GM19240 (cell line): ENCODE measurements at regions not wholly inside any gene's neighbourhood (a gene's known extent, or its start where the extent isn't known, plus 50 kb on each side); places are given as distances from the start of the nearest gene placed in this dataset.

ENCODE experiments used
- DNase-seq: peaks from one replicate; pipeline ENCODE4 v3.0.0; 2011; ENCODE audit warnings: low spot score; ENCODE audit not compliant: insufficient read length

GRCh38 chr6:28736121-28736520, 187.7 kb downstream of the TRIM27 start:
- DNase-seq = no peak

- DNase-seq = no peak
Measured at GRCh38 chr6:28737750-28738395, 185.9 kb downstream of the TRIM27 start.

DNA sequence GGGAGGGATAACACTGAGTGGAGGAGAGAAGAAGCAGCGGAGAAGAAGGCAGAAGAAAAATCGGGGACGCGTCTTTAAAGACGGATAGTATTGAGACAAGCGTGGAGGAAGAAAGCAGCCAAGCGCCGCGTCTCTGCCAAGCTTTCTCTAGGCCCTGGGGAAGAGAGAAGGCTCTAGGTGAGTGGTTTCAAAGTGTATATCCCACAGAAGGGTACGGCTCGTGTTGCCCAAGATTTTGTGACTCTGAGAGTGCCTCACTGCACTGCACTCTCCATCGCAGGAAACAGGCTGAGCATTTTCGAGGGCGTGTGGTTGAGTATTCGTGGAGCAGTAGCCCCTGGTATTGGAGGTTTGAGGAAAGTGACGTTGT, 185.4 kb downstream of the TRIM27 start:
- DNase-seq = no peak

- DNase-seq = no peak
Measured at GRCh38 chr6:28741363-28741762, 182.4 kb downstream of the TRIM27 start.

DNA sequence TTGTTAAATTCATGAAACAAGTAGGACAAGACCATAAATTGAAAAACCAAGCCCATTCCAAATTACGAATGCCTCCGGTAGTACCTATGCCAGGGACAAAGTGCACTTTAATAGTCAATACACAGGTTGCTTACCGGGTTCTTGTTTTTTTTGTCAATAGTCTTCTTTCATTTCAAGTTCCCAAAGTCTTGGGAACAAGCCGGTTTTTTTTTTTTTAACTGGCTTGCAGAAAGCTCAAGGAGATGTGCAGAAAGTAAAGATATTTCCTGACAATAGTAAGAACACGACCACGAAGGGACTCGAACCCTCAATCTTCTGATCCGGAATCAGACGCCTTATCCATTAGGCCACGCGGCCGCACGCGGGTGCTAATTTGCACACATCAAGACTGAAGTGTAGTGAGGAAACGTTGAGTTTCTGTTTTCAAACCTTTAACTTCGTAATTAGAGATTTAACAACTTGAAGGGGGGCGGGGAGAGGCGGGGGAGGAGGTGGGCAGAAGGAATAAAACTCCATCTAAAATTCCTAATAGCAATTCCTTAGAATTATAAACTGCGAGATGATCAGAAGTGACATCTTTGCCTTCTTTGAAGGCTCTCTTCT, 181.0 kb downstream of the TRIM27 start:
- no peak for DNase-seq

DNA sequence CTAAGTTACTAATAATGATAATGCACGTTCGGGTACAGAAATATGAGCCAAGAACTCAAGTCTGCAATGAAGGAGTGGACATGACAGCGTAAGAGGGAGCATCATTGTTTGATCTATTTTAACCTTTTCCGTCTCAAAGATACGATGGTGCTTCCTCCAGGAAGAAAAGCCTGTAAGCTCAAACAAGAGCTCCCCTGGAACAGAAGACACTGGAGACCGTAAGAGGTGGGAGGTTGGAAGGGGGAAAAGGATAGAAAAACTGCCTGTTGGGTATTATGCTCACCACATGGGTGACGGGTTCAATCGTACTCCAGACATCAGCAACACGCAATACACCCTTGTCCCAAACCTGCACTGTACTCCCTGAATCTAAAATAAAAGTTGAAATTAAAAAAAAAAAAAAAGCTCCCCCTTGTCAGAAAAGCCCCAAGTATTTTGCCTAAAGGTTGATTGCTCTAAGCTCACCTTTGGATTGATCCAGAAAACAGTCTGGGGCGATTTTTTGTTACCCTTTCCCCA, 180.5 kb downstream of the TRIM27 start:
- no peak for DNase-seq

- no peak for DNase-seq
Measured at GRCh38 chr6:28747083-28747630, 176.6 kb downstream of the TRIM27 start.

GRCh38 chr6:28747631-28748157, 176.1 kb downstream of the TRIM27 start:
- no peak for DNase-seq

- no peak for DNase-seq
Measured at GRCh38 chr6:28748192-28748591, 175.6 kb downstream of the TRIM27 start.

GRCh38 chr6:28750926-28751458, 172.8 kb downstream of the TRIM27 start:
- no peak for DNase-seq

GRCh38 chr6:28751514-28751913, 172.3 kb downstream of the TRIM27 start:
- no peak for DNase-seq

- no peak for DNase-seq
Measured at GRCh38 chr6:28751963-28752350, 171.8 kb downstream of the TRIM27 start.

DNA sequence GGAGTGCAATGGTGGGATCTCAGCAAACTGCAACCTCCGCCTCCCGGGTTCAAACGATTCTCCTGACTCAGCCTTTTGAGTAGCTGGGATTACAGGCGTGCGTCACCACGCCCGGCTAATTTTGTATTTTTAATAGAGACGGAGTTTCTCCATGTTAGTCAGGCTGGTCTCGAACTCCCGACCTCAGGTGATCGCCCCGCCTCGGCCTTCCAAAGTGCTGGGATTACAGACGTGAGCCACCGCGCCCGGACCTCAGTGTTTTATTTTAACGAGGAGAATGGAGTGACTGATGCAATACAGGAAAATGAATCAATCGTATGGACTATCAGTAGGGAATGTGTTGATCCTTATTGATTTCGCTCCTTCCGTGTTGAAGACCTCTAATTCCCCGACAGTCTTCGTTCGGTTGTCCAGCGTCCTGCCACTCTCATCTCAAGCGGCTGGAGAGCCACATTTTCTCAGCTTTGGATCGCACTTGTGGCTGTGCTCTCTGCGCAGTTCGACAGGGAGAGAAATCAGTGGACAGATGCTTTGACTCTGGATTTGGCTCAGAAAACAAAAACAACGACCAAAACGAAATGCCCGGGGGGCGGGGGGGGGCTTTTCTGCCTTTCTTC, 166.2 kb downstream of the TRIM27 start:
- no peak for DNase-seq

DNA sequence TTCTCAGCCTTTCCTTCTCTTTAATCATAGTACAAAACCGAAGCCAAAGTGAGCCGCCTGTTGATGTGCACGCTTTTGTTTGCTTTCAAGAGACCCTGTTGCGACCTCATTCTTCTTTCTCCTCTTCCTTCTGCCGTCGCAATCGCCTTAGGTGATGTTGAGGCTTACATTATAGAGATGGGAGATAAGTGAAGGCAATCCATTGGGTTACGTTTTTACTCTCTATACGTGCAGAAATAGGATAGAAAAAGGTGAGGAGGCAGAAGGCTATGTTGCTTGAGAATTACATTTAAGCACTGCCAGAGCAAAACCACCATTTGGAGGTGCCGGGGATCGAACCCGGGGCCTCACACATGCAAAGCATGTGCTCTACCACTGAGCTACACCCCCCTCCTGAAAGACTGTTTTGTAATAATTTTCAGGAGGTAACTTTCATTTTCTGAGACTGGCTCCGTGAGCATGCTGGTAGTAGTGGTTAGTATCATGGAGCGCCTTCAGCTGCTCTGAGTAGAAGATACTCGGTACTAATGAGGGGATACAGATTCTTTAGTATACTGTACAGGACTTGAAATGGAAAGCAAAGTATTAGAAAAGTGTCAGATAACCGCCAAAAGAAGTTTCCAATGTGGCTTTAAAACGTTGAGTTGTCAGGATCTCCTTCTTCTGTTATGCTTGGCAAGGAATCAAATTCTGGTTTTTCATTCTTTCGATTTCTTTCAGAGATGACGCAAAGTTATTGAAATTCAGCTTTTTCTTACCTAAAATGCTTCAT, 165.6 kb downstream of the TRIM27 start:
- DNase-seq = no peak

DNA sequence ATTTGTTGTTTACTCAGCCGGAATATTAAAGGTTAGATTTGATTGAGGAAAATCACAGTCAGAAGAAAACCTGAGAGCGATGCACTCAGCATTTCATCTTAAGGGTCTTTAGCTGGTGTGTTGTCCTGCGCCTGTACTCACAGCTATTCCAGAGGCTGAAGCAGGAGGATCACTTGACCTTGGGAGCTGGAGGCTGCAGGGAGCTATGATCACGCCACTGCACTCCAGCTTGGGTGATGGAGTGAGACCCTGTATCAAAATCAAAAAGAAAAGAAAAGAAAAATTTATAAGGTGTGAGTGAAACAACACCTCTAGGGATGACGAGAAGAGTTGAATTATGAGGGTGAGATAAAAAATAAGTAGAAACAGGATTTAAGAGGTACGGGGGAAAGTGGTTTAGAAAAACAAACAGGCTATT, 165.0 kb downstream of the TRIM27 start:
- no peak for DNase-seq

DNA sequence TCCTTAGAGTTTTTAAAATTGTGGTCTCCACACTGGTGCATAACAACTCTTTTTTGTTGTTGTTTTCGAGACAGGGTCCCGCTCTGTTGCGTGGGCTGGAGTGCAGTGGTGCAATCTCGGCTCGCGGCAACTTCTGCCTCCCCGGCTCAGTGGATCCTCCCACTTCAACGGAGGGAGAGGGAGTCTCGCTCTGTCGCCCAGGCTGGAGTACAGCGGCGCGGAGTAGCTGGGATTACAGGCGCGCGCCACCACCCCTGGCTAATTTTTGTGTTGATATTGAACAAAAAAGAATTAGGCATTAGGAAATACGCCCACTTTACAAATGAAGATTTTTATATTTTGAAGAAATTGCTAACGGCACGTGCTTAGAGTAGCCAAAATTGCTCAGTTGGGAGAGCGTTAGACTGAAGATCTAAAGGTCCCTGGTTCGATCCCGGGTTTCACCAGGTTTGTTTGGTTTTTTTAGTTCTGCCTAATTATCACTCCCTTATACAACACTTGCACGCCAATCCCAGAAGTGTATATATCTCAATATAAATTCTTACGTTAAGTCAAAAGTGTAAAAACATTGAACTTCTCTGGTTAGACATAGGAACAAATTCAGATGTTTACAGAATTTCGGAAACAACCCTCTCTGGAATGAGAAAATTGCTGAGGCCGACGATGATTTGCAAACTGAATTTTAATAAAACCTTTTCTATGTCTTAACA, 159.6 kb downstream of the TRIM27 start:
- DNase-seq = no peak

DNA sequence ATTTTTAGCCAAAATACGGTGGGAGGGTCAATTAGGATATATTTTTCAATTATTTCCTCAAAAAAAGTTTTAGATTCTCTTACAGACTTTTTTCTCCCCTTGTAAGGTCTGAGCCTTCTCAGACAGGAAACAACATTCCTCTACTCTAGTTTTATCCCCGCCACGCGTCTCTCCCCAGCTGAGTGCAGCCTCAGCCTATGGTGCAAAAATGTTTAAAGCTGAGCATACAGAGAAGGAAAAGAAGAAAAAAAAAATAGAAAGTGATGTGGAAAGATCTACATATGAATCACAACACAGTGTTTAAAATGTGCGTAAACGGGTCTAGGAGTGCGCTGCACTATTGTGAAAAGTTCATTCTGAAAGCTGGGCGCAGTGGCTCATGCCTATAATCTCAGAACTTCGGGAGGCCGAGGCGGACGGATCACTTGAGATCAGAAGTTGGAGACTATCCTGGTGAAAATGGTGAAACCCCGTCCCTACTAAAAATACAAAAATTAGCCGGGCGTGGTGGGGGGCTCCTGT, 159.0 kb downstream of the TRIM27 start:
- DNase-seq = no peak

DNA sequence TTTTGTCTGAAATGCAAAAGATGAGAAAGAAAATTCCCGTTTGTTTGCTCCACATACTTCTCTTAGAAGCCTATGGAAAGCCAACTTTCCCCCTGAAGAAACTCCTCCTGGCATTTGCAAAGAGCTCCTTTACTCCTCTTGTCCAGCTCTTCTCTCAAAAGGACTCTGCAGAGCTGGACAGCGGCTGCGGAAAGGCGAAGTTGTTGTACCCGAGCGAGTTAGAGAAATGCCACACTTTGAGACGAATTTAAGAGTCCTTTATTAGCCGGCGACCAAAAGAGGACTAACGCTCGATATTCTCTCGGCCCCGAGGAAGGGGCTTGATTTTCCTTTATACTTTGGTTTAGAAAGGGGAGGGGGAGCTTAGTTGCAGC, 157.8 kb downstream of the TRIM27 start:
- DNase-seq = no peak

GRCh38 chr6:28766426-28766825, 157.4 kb downstream of the TRIM27 start:
- no peak for DNase-seq

DNA sequence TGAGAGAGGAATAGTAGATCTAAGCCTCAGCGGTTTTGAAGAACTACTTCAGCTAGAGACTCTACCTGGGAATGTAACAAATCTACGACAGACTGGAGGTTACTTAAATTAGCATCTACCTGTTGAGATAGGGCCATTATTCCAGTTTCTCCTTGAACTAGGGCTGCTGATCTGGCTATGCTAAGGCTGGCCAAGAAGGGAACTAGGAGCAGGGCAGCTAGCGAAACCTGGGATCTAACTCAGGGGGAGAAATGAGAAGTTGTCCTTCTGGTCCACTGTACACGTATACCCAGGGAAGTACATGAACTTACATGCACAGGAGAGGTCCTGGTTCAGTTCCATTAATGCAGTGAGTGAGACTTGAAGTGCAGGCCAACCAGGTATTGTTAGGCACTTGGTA, 156.7 kb downstream of the TRIM27 start:
- DNase-seq = no peak
